WTC11 (cell line): ENCODE measurements at regions not wholly inside any gene's neighbourhood (a gene's known extent, or its start where the extent isn't known, plus 50 kb on each side); places are given as distances from the start of the nearest gene placed in this dataset.
A peak's percentile ranks its signal among the peaks of the same experiment; 100 is the strongest.

ENCODE experiments used
- ATAC-seq: fragments of 200-7000 bp; cut with Tn5 transposase; 2 replicates; pipeline ENCODE4 v1.10.0; 2021; ENCODE audit warnings: mild to moderate bottlenecking, moderate library complexity
- CTCF ChIA-PET: fragments of 300-600 bp; sonication (Branson Sonifier 250); formaldehyde crosslinking; loops from one replicate; lab custom pipeline; 2021; ENCODE audit warnings: antibody characterized with exemption; lab: Charles Lee
- POLR2A ChIA-PET: fragments of 350-600 bp; sonication (Branson Sonifier 250); formaldehyde crosslinking; loops from one replicate; lab custom pipeline; 2021; ENCODE audit warnings: antibody characterized with exemption; lab: Charles Lee
- DNase-seq: peaks from one replicate; pipeline ENCODE4 v3.0.0; 2021; ENCODE audit warnings: low spot score
- H3K27ac Mint-ChIP-seq: 2 replicates; pipeline ENCODE4 v1.8.0; 2021; ENCODE audit warnings: mixed read lengths
- H3K27me3 Mint-ChIP-seq: 2 replicates; pipeline ENCODE4 v1.8.0; 2021; ENCODE audit warnings: low read depth, mild to moderate bottlenecking, moderate library complexity, mixed read lengths
- H3K36me3 Mint-ChIP-seq: 2 replicates; pipeline ENCODE4 v1.8.0; 2021; ENCODE audit warnings: mixed read lengths
- H3K4me1 Mint-ChIP-seq: 2 replicates; pipeline ENCODE4 v1.8.0; 2022; ENCODE audit warnings: mixed read lengths
- H3K4me3 Mint-ChIP-seq: 2 replicates; pipeline ENCODE4 v1.8.0; 2021; ENCODE audit warnings: mild to moderate bottlenecking, moderate library complexity, mixed read lengths
- H3K9me3 Mint-ChIP-seq: 2 replicates; pipeline ENCODE4 v1.8.0; 2021; ENCODE audit warnings: mixed read lengths
- ATF2 ChIP-seq: sonication (generic); formaldehyde crosslinking; IDR thresholded peaks from 2 replicates; pipeline ENCODE4 v1.8.1; 2022; ENCODE audit warnings: low read depth, missing genetic modification reagents, borderline replicate concordance
- CBFB ChIP-seq: sonication (generic); formaldehyde crosslinking; IDR thresholded peaks from 2 replicates; pipeline ENCODE4 v1.8.1; 2022; ENCODE audit warnings: mild to moderate bottlenecking, low read depth, missing genetic modification reagents
- CDX4 ChIP-seq: fragments of 250-450 bp; sonication (Bioruptor Pico); IDR thresholded peaks from 2 replicates; pipeline ENCODE4 v1.9.0; 2021; ENCODE audit warnings: moderate library complexity, mild to moderate bottlenecking, inconsistent platforms, borderline replicate concordance
- CTCF ChIP-seq: fragments of 200-600 bp; IDR thresholded peaks from 2 replicates; pipeline ENCODE4 v1.8.0; 2022; ENCODE audit warnings: antibody characterized with exemption
- FOXK1 ChIP-seq: sonication (generic); formaldehyde crosslinking; IDR thresholded peaks from 2 replicates; pipeline ENCODE4 v1.8.0; 2022; ENCODE audit warnings: mild to moderate bottlenecking, moderate library complexity, missing genetic modification reagents
- GTF2I ChIP-seq: fragments of 250-450 bp; sonication (Bioruptor Pico); conservative IDR thresholded peaks from 2 replicates; pipeline ENCODE4 v1.4.0; 2021; ENCODE audit warnings: mild to moderate bottlenecking
- HMGA2 ChIP-seq: fragments of 250-450 bp; sonication (Bioruptor Pico); IDR thresholded peaks from 2 replicates; pipeline ENCODE4 v1.4.0; 2021; ENCODE audit warnings: mild to moderate bottlenecking, moderate library complexity
- IRF1 ChIP-seq: sonication (generic); formaldehyde crosslinking; IDR thresholded peaks from 2 replicates; pipeline ENCODE4 v1.8.0; 2023; ENCODE audit warnings: missing genetic modification reagents
- NFYB ChIP-seq: sonication (generic); formaldehyde crosslinking; conservative IDR thresholded peaks from 2 replicates; pipeline ENCODE4 v1.8.0; 2022; ENCODE audit warnings: low read depth, missing genetic modification reagents
- SP1 ChIP-seq: sonication (generic); formaldehyde crosslinking; conservative IDR thresholded peaks from 2 replicates; pipeline ENCODE4 v1.8.1; 2022; ENCODE audit warnings: missing genetic modification reagents
- TEAD4 ChIP-seq: sonication (generic); formaldehyde crosslinking; IDR thresholded peaks from 2 replicates; pipeline ENCODE4 v1.8.0; 2022; ENCODE audit warnings: mild to moderate bottlenecking, missing genetic modification reagents
- USF1 ChIP-seq: sonication (generic); formaldehyde crosslinking; IDR thresholded peaks from 2 replicates; pipeline ENCODE4 v1.8.0; 2022; ENCODE audit warnings: mild to moderate bottlenecking, missing genetic modification reagents
- ZNF263 ChIP-seq: sonication (generic); formaldehyde crosslinking; IDR thresholded peaks from 2 replicates; pipeline ENCODE4 v1.8.1; 2022; ENCODE audit warnings: low read depth, mild to moderate bottlenecking, moderate library complexity, missing genetic modification reagents
- ZNF423 ChIP-seq: fragments of 250-450 bp; sonication (Bioruptor Pico); IDR thresholded peaks from 2 replicates; pipeline ENCODE4 v2.1.2; 2022; ENCODE audit warnings: mild to moderate bottlenecking, moderate library complexity

GRCh38 chr5:50958852-50959457 lies 292.5 kb downstream of the PARP8 start:
- Mint-ChIP-seq H3K27me3 (peaks cover 16% of the 10 kb centered on the region), H3K27ac (no peak overlapping the region), H3K36me3 (no peaks in the 10 kb centered on the region), H3K4me3 (no peak overlapping the region), H3K9me3 (no peaks in the 10 kb centered on the region), H3K4me1 (peaks cover under 1% of the 10 kb centered on the region; the same call in 1 of the 2 replicates)
- DNase-seq (no peak), ATAC-seq (no peak)
- POLR2A ChIA-PET, result no interaction called here
- TF ChIP-seq NFYB, result no peak
- TF ChIP-seq CTCF, result peak; percentile 15; the same call in 1 of the 2 replicates
- CTCF ChIA-PET, result interaction anchor here (0.7 to 1.4 kb wide), 6 partner anchors 8 to 429 kb away, joined by 3 to 5 read pairs (median 3); partner anchors contain the start of gene ISL1

GRCh38 chr5:50962934-50963872 lies 296.8 kb downstream of the PARP8 start:
- Mint-ChIP-seq H3K27me3 (peaks cover 58% of the 10 kb centered on the region), H3K4me1 (peaks cover 37% of the 10 kb centered on the region), H3K4me3 (peak overlapping the region; percentile 77), H3K9me3 (no peaks in the 10 kb centered on the region), H3K27ac (no peak overlapping the region), H3K36me3 (no peaks in the 10 kb centered on the region)
- ATAC-seq (peak; percentile 78), DNase-seq (peak; percentile 84)
- ChIA-PET POLR2A (interaction anchor here (0.8 kb wide), 1 partner anchor 385 kb away, joined by 3 read pairs; no protein-coding TSS in a partner anchor), CTCF (interaction anchor here (0.7 to 1.8 kb wide), 13 partner anchors 9 to 1836 kb away, joined by 3 to 20 read pairs (median 6); partner anchors contain the start of gene ISL1)
- TF ChIP-seq FOXK1 (CRISPR knock-in tag) (0 out of 2 replicates have a peak, but pooled peaks have one; percentile 25), CTCF (peak; percentile 94), CDX4 (CRISPR knock-in tag) (0 out of 2 replicates have a peak, but pooled peaks have one; percentile 39), CBFB (CRISPR knock-in tag) (no peak), ZNF263 (CRISPR knock-in tag) (no peak), ZNF423 (no peak), SP1 (no peak; the same call in 1 of the 2 replicates), IRF1 (CRISPR knock-in tag) (no peak), USF1 (no peak), TEAD4 (CRISPR knock-in tag) (no peak), GTF2I (CRISPR knock-in tag) (no peak), ATF2 (no peak), HMGA2 (CRISPR knock-in tag) (no peak)
